K562 (cell line): ENCODE measurements at regions not wholly inside any gene's neighbourhood (a gene's known extent, or its start where the extent isn't known, plus 50 kb on each side); places are given as distances from the start of the nearest gene placed in this dataset.

Experiments used
- ARID1B ChIP-seq: fragments of 450-650 bp; IDR thresholded peaks from 2 replicates; pipeline ENCODE4 v1.6.1; 2016; ENCODE audit warnings: antibody characterized with exemption, mild to moderate bottlenecking, inconsistent platforms
- ESRRA ChIP-seq: fragments of 450-650 bp; IDR thresholded peaks from 2 replicates; pipeline ENCODE4 v1.6.1; 2014; ENCODE audit warnings: low read depth, mild to moderate bottlenecking, moderate library complexity, borderline replicate concordance
- IRF9 ChIP-seq: fragments of 450-650 bp; IDR thresholded peaks from 2 replicates; pipeline ENCODE4 v1.6.1; 2016; ENCODE audit warnings: missing biosample characterization, missing genetic modification characterization
- L3MBTL2 ChIP-seq: fragments of 450-650 bp; IDR thresholded peaks from 2 replicates; pipeline ENCODE4 v1.6.1; 2016; ENCODE audit warnings: mild to moderate bottlenecking, moderate library complexity
- MTA1 ChIP-seq: fragments of 450-650 bp; IDR thresholded peaks from 2 replicates; pipeline ENCODE4 v1.6.1; 2017; ENCODE audit warnings: borderline replicate concordance
- ZBTB9 ChIP-seq: fragments of 450-650 bp; formaldehyde crosslinking; IDR thresholded peaks from 2 replicates; pipeline ENCODE4 v1.4.0; 2020; ENCODE audit warnings: mild to moderate bottlenecking, moderate library complexity
- TF ChIP-seq, protein P1 (sequence below), 2 experiments: fragments of 450-650 bp in 1 of 2; IDR thresholded peaks; 2 replicates each; pipeline ENCODE4 v1.6.1; 2011 to 2017; ENCODE audit warnings: low read depth in 2 of 2, antibody characterized with exemption in 1 of 2, borderline replicate concordance in 1 of 2, low read length in 1 of 2, mild to moderate bottlenecking in 1 of 2, mixed read lengths in 1 of 2; ENCODE audit not compliant: control insufficient read depth in 1 of 2

GRCh38 chr6:55997223-55997874 is 122.0 kb upstream of the BMP5 start (continued):
- TF ChIP-seq, protein P1, sequence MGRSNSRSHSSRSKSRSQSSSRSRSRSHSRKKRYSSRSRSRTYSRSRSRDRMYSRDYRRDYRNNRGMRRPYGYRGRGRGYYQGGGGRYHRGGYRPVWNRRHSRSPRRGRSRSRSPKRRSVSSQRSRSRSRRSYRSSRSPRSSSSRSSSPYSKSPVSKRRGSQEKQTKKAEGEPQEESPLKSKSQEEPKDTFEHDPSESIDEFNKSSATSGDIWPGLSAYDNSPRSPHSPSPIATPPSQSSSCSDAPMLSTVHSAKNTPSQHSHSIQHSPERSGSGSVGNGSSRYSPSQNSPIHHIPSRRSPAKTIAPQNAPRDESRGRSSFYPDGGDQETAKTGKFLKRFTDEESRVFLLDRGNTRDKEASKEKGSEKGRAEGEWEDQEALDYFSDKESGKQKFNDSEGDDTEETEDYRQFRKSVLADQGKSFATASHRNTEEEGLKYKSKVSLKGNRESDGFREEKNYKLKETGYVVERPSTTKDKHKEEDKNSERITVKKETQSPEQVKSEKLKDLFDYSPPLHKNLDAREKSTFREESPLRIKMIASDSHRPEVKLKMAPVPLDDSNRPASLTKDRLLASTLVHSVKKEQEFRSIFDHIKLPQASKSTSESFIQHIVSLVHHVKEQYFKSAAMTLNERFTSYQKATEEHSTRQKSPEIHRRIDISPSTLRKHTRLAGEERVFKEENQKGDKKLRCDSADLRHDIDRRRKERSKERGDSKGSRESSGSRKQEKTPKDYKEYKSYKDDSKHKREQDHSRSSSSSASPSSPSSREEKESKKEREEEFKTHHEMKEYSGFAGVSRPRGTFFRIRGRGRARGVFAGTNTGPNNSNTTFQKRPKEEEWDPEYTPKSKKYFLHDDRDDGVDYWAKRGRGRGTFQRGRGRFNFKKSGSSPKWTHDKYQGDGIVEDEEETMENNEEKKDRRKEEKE (IDR thresholded peaks at IDR 0.05; ENCODE audit: borderline replicate concordance in 1 of 2, control insufficient read depth in 1 of 2, low read depth in 2 of 2, low read length in 1 of 2), result no peak
- no peak for TF ChIP-seq L3MBTL2
- no peak for TF ChIP-seq ESRRA
- TF ChIP-seq MTA1, result no peak
- TF ChIP-seq ZBTB9 (CRISPR knock-in tag), result no peak
- no peak for TF ChIP-seq ARID1B
- TF ChIP-seq IRF9, result no peak
